ENCODE measurements at regions not wholly inside any gene's neighbourhood (a gene's known extent, or its start where the extent isn't known, plus 50 kb on each side); places are given as distances from the start of the nearest gene placed in this dataset.

- no peak for FAIRE-seq
- intact Hi-C loops (cut with micrococcal nuclease; ENCODE audit: unreplicated experiment) = no loop called here
- H3K4me3 ChIP-seq (replicated peaks in 1 of 3; ENCODE audit: insufficient read depth in 1 of 3, low read depth in 2 of 3, low read length in 3 of 3) = no peak overlapping the region
- no peaks in the 10 kb centered on the region for H3K4me1 ChIP-seq (ENCODE audit: insufficient read depth, low read length)
- in situ Hi-C loops (cut with HindIII; ENCODE audit: extremely low pct_ligation_motif_present, low pct_unique_long_range_greater_than_20kb) = no loop called here
- no peak overlapping the region for H2AFZ ChIP-seq (ENCODE audit: low read length)
- H3K79me2 ChIP-seq (ENCODE audit: insufficient read depth, low read length) = no peaks in the 10 kb centered on the region
- H3K9me3 ChIP-seq (ENCODE audit: low read length) = peaks cover 8% of the 10 kb centered on the region
- POLR2A ChIA-PET = no interaction called here
- no peaks in the 10 kb centered on the region; a peak in 1 of 5 replicates for H3K27me3 ChIP-seq (ENCODE audit: control insufficient read depth in 1 of 2, insufficient read depth in 2 of 2, low read length in 2 of 2)
- TF ChIP-seq HINFP (CRISPR knock-in tag; IDR thresholded peaks at IDR 0.05; ENCODE audit: low read depth) = no peak
- peak; percentile 98 for TF ChIP-seq ZNF317 (CRISPR knock-in tag; IDR thresholded peaks at IDR 0.05)
- H3K36me3 ChIP-seq (replicated peaks in 1 of 2; ENCODE audit: control insufficient read depth in 1 of 2, insufficient read depth in 2 of 2, low read length in 2 of 2) = no peaks in the 10 kb centered on the region
- no peak overlapping the region for H3K9ac ChIP-seq (ENCODE audit: insufficient read depth, low read depth, low read length)
- ATAC-seq = no peak
- no peaks in the 10 kb centered on the region for H4K20me1 ChIP-seq (ENCODE audit: insufficient read depth, low read length)
- DNase-seq (ENCODE audit: low spot score) = no peak
- no peak overlapping the region for H3K4me2 ChIP-seq (ENCODE audit: low read depth, low read length)
- no TSS peak for BruUV-seq (replicated peaks)
- no peak overlapping the region for H3K27ac ChIP-seq (ENCODE audit: extremely low read length, insufficient read depth, low read length)
- CTCF ChIA-PET (ENCODE audit: low intra/inter-chr PET ratio, low total read pairs) = no interaction called here
Measured at GRCh38 chr1:220950576-220950975, 71.3 kb downstream of the HLX start.

- POLR2A ChIA-PET = no interaction called here
- no peak for TF ChIP-seq CREB1 (IDR thresholded peaks at IDR 0.05)
- no peak for TF ChIP-seq CREB1 (CRISPR knock-in tag; IDR thresholded peaks at IDR 0.05)
- TF ChIP-seq ETV5 (CRISPR knock-in tag; IDR thresholded peaks at IDR 0.05; ENCODE audit: borderline replicate concordance) = no peak
- TF ChIP-seq PRPF4 (IDR thresholded peaks at IDR 0.05; ENCODE audit: low read depth, low read length, poor library complexity, severe bottlenecking) = no peak
- FAIRE-seq (no peak), ATAC-seq (no peak), DNase-seq (ENCODE audit: low spot score) (no peak)
- WGBS (ENCODE audit: low lambda C conversion rate) = 0% methylated on average over 3 of the region's 3 CpGs
- no TSS peak for BruUV-seq (replicated peaks)
- Histone ChIP-seq H3K9ac (ENCODE audit: insufficient read depth, low read depth, low read length) (no peak overlapping the region), H3K27me3 (ENCODE audit: control insufficient read depth in 1 of 2, insufficient read depth in 2 of 2, low read length in 2 of 2) (no peaks in the 10 kb centered on the region; a peak in 1 of 5 replicates), H2AFZ (ENCODE audit: low read length) (no peak overlapping the region), H3K79me2 (ENCODE audit: insufficient read depth, low read length) (no peaks in the 10 kb centered on the region), H3K4me1 (ENCODE audit: insufficient read depth, low read length) (no peaks in the 10 kb centered on the region), H3K4me2 (ENCODE audit: low read depth, low read length) (no peak overlapping the region), H4K20me1 (ENCODE audit: insufficient read depth, low read length) (no peaks in the 10 kb centered on the region), H3K27ac (ENCODE audit: extremely low read length, insufficient read depth, low read length) (no peak overlapping the region), H3K9me3 (ENCODE audit: low read length) (peaks cover 8% of the 10 kb centered on the region), H3K4me3 (replicated peaks in 1 of 3; ENCODE audit: insufficient read depth in 1 of 3, low read depth in 2 of 3, low read length in 3 of 3) (no peak overlapping the region), H3K36me3 (replicated peaks in 1 of 2; ENCODE audit: control insufficient read depth in 1 of 2, insufficient read depth in 2 of 2, low read length in 2 of 2) (no peaks in the 10 kb centered on the region)
- intact Hi-C loops (cut with micrococcal nuclease; ENCODE audit: unreplicated experiment) = no loop called here
- in situ Hi-C loops (cut with HindIII; ENCODE audit: extremely low pct_ligation_motif_present, low pct_unique_long_range_greater_than_20kb) = no loop called here
- CTCF ChIA-PET (ENCODE audit: low intra/inter-chr PET ratio, low total read pairs) = no interaction called here
Measured at GRCh38 chr1:220952961-220953643, 73.9 kb downstream of the HLX start.

Data from HepG2 (cell line).